DND-41 (cell line): ENCODE measurements at regions not wholly inside any gene's neighbourhood (a gene's known extent, or its start where the extent isn't known, plus 50 kb on each side); places are given as distances from the start of the nearest gene placed in this dataset.

Experiments used
- ATAC-seq: fragments of 200-7000 bp; cut with Tn5 transposase; 3 replicates; pipeline ENCODE4 v1.9.1; 2021; ENCODE audit warnings: low read depth; ENCODE audit not compliant: insufficient read depth
- DNase-seq: peaks from one replicate; pipeline ENCODE4 v3.0.0-alpha.2; 2020
- H2AFZ ChIP-seq: 2 replicates; pipeline ENCODE4 v1.6.0; 2012; ENCODE audit warnings: low read depth, low read length
- H3K27ac ChIP-seq: 2 replicates; pipeline ENCODE4 v1.5.1; 2012; ENCODE audit warnings: low read length, inconsistent platforms
- H3K27me3 ChIP-seq: fragments of 200-600 bp; sonication (generic); 2 replicates; pipeline ENCODE4 v1.6.0; 2012; ENCODE audit warnings: low read length, mild to moderate bottlenecking, inconsistent platforms; ENCODE audit not compliant: insufficient read depth, poor library complexity
- H3K36me3 ChIP-seq: 2 replicates; pipeline ENCODE4 v1.5.1; 2012; ENCODE audit warnings: low read length, inconsistent platforms; ENCODE audit not compliant: insufficient read depth
- H3K4me1 ChIP-seq: 2 replicates; pipeline ENCODE4 v1.5.1; 2012; ENCODE audit warnings: mild to moderate bottlenecking, low read length; ENCODE audit not compliant: insufficient read depth
- H3K4me2 ChIP-seq: 2 replicates; pipeline ENCODE4 v1.6.0; 2012; ENCODE audit warnings: mild to moderate bottlenecking, moderate library complexity, low read length, inconsistent platforms; ENCODE audit not compliant: insufficient read depth
- H3K4me3 ChIP-seq, 2 experiments: fragments of 200-600 bp in 1 of 2; shearing (Covaris generic) in 1 of 2; 2 replicates each; pipeline ENCODE4 v1.5.1; 2012 to 2016; ENCODE audit warnings: inconsistent platforms in 2 of 2, low read length in 2 of 2, mild to moderate bottlenecking in 2 of 2, low read depth in 1 of 2, moderate library complexity in 1 of 2
- H3K79me2 ChIP-seq: 2 replicates; pipeline ENCODE4 v1.6.0; 2012; ENCODE audit warnings: low read length, inconsistent platforms; ENCODE audit not compliant: insufficient read depth
- H3K9ac ChIP-seq: 2 replicates; pipeline ENCODE4 v1.6.0; 2012; ENCODE audit warnings: low read depth, mild to moderate bottlenecking, inconsistent platforms, low read length, moderate library complexity
- H3K9me3 ChIP-seq: 2 replicates; pipeline ENCODE4 v1.5.1; 2012; ENCODE audit warnings: low read length, moderate library complexity, mild to moderate bottlenecking, inconsistent platforms; ENCODE audit not compliant: insufficient read depth, severe bottlenecking
- H4K20me1 ChIP-seq: 2 replicates; pipeline ENCODE4 v1.6.0; 2012; ENCODE audit warnings: low read length; ENCODE audit not compliant: insufficient read depth
- CTCF ChIP-seq: IDR thresholded peaks from 2 replicates; pipeline ENCODE4 v1.5.1; 2012; ENCODE audit warnings: borderline replicate concordance, low read length, moderate library complexity, mild to moderate bottlenecking; ENCODE audit not compliant: poor library complexity, severe bottlenecking; ENCODE audit errors: extremely low read depth
- EZH2 ChIP-seq: IDR thresholded peaks from 3 replicates; pipeline ENCODE4 v1.6.1; 2012; ENCODE audit warnings: borderline replicate concordance, low read depth, mild to moderate bottlenecking, moderate library complexity, low read length, inconsistent platforms; ENCODE audit not compliant: severe bottlenecking

GRCh38 chr2:8571792-8572499, 109.9 kb upstream of the ID2 start:
- DNase-seq, result no peak
- Histone ChIP-seq H3K79me2 (no peaks in the 10 kb centered on the region), H2AFZ (no peak overlapping the region), H4K20me1 (peaks cover 3% of the 10 kb centered on the region; the same call in 1 of the 2 replicates), H3K4me3 (no peak overlapping the region), H3K4me1 (peaks cover 55% of the 10 kb centered on the region), H3K27me3 (no peaks in the 10 kb centered on the region), H3K27ac (peak overlapping the region; percentile 73), H3K4me2 (no peak overlapping the region), H3K9me3 (no peaks in the 10 kb centered on the region), H3K9ac (no peak overlapping the region), H3K36me3 (no peaks in the 10 kb centered on the region)
- no peak for ATAC-seq
- TF ChIP-seq CTCF, result no peak
- TF ChIP-seq EZH2, result no peak

- Histone ChIP-seq H3K27ac (peak overlapping the region; percentile 73), H3K4me3 (no peak overlapping the region)
- ATAC-seq, result peak; percentile 82
Measured at GRCh38 chr2:8572712-8573233, 109.1 kb upstream of the ID2 start.

GRCh38 chr2:8573234-8573941, 108.5 kb upstream of the ID2 start:
- no peaks in the 10 kb centered on the region for H3K9me3 ChIP-seq
- no peak for TF ChIP-seq CTCF
- TF ChIP-seq EZH2, result no peak
- no peak for DNase-seq
- no peak overlapping the region for H3K4me2 ChIP-seq
- peak overlapping the region; percentile 63 for H3K27ac ChIP-seq
- H3K4me3 ChIP-seq, result no peak overlapping the region
- H3K36me3 ChIP-seq, result no peaks in the 10 kb centered on the region
- H3K79me2 ChIP-seq, result no peaks in the 10 kb centered on the region
- H3K4me1 ChIP-seq, result peaks cover 60% of the 10 kb centered on the region
- ATAC-seq, result peak; percentile 5; the same call in 1 of the 3 replicates
- H3K27me3 ChIP-seq, result no peaks in the 10 kb centered on the region
- peaks cover 3% of the 10 kb centered on the region; the same call in 1 of the 2 replicates for H4K20me1 ChIP-seq
- H2AFZ ChIP-seq, result no peak overlapping the region
- H3K9ac ChIP-seq, result no peak overlapping the region

More at GRCh38 chr2:8572712-8573233, 109.1 kb upstream of the ID2 start:
- Histone ChIP-seq H4K20me1 (peaks cover 3% of the 10 kb centered on the region; the same call in 1 of the 2 replicates), H3K4me1 (peaks cover 55% of the 10 kb centered on the region), H3K27me3 (no peaks in the 10 kb centered on the region), H3K9ac (no peak overlapping the region), H3K79me2 (no peaks in the 10 kb centered on the region), H2AFZ (no peak overlapping the region), H3K36me3 (no peaks in the 10 kb centered on the region), H3K4me2 (no peak overlapping the region), H3K9me3 (no peaks in the 10 kb centered on the region)
- TF ChIP-seq CTCF, result no peak
- DNase-seq, result peak; percentile 89
